ENCODE measurements at regions not wholly inside any gene's neighbourhood (a gene's known extent, or its start where the extent isn't known, plus 50 kb on each side); places are given as distances from the start of the nearest gene placed in this dataset.

GRCh38 chr4:95732061-95732460, 107.8 kb upstream of the PDHA2 start:
- TF ChIP-seq, protein P1, sequence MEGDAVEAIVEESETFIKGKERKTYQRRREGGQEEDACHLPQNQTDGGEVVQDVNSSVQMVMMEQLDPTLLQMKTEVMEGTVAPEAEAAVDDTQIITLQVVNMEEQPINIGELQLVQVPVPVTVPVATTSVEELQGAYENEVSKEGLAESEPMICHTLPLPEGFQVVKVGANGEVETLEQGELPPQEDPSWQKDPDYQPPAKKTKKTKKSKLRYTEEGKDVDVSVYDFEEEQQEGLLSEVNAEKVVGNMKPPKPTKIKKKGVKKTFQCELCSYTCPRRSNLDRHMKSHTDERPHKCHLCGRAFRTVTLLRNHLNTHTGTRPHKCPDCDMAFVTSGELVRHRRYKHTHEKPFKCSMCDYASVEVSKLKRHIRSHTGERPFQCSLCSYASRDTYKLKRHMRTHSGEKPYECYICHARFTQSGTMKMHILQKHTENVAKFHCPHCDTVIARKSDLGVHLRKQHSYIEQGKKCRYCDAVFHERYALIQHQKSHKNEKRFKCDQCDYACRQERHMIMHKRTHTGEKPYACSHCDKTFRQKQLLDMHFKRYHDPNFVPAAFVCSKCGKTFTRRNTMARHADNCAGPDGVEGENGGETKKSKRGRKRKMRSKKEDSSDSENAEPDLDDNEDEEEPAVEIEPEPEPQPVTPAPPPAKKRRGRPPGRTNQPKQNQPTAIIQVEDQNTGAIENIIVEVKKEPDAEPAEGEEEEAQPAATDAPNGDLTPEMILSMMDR (IDR thresholded peaks at IDR 0.05; ENCODE audit: unreplicated experiment): no peak
- Mint-ChIP-seq H3K4me1 (ENCODE audit: unreplicated experiment) (no peaks in the 10 kb centered on the region), H3K36me3 (ENCODE audit: low read depth, unreplicated experiment) (no peaks in the 10 kb centered on the region), H3K4me3 (ENCODE audit: unreplicated experiment) (no peak overlapping the region), H3K27ac (ENCODE audit: unreplicated experiment) (no peak overlapping the region), H3K27me3 (ENCODE audit: unreplicated experiment) (no peaks in the 10 kb centered on the region), H3K9me3 (ENCODE audit: unreplicated experiment) (no peaks in the 10 kb centered on the region)
- DNase-seq (ENCODE audit: low spot score): no peak

DNA sequence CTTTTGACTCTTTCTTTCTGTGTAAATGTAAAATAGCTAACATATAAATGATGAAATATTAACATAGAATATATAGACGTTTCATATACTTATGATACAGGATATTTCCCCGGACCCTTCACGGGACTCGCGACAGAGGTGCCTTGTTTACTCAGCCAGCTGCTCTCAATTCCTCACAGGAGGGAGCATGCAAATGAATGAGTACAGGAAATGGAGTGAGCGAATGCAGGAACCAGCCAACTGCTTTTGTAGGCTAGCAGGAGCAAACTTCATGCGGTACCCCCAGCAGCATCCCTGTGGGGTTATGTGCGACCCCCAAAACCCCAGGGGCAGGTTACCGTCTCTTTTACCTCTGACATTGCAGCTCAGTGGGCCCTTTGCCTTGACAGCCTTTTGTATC, 110.3 kb upstream of the PDHA2 start:
- TF ChIP-seq, protein P1 (IDR thresholded peaks at IDR 0.05; ENCODE audit: unreplicated experiment): no peak
- no peak for DNase-seq (ENCODE audit: low spot score)
- Mint-ChIP-seq H3K4me3 (ENCODE audit: unreplicated experiment) (no peak overlapping the region), H3K9me3 (ENCODE audit: unreplicated experiment) (no peaks in the 10 kb centered on the region), H3K27ac (ENCODE audit: unreplicated experiment) (no peak overlapping the region), H3K36me3 (ENCODE audit: low read depth, unreplicated experiment) (no peaks in the 10 kb centered on the region), H3K27me3 (ENCODE audit: unreplicated experiment) (no peaks in the 10 kb centered on the region), H3K4me1 (ENCODE audit: unreplicated experiment) (no peaks in the 10 kb centered on the region)

GRCh38 chr4:95728145-95728544, 111.7 kb upstream of the PDHA2 start:
- TF ChIP-seq, protein P1 (IDR thresholded peaks at IDR 0.05; ENCODE audit: unreplicated experiment): no peak
- Mint-ChIP-seq H3K36me3 (ENCODE audit: low read depth, unreplicated experiment) (no peaks in the 10 kb centered on the region), H3K4me1 (ENCODE audit: unreplicated experiment) (no peaks in the 10 kb centered on the region), H3K4me3 (ENCODE audit: unreplicated experiment) (no peak overlapping the region), H3K27me3 (ENCODE audit: unreplicated experiment) (no peaks in the 10 kb centered on the region), H3K9me3 (ENCODE audit: unreplicated experiment) (no peaks in the 10 kb centered on the region), H3K27ac (ENCODE audit: unreplicated experiment) (no peak overlapping the region)
- DNase-seq (ENCODE audit: low spot score): no peak

- TF ChIP-seq, protein P1 (IDR thresholded peaks at IDR 0.05; ENCODE audit: unreplicated experiment): no peak
- no peaks in the 10 kb centered on the region for H3K36me3 Mint-ChIP-seq (ENCODE audit: low read depth, unreplicated experiment)
- H3K27me3 Mint-ChIP-seq (ENCODE audit: unreplicated experiment): no peaks in the 10 kb centered on the region
- no peak for DNase-seq (ENCODE audit: low spot score)
- H3K9me3 Mint-ChIP-seq (ENCODE audit: unreplicated experiment): no peaks in the 10 kb centered on the region
- no peak overlapping the region for H3K27ac Mint-ChIP-seq (ENCODE audit: unreplicated experiment)
- H3K4me3 Mint-ChIP-seq (ENCODE audit: unreplicated experiment): no peak overlapping the region
- no peaks in the 10 kb centered on the region for H3K4me1 Mint-ChIP-seq (ENCODE audit: unreplicated experiment)
These were observed 124.1 kb upstream of the PDHA2 start for GRCh38 chr4:95715830-95716229.

DNA sequence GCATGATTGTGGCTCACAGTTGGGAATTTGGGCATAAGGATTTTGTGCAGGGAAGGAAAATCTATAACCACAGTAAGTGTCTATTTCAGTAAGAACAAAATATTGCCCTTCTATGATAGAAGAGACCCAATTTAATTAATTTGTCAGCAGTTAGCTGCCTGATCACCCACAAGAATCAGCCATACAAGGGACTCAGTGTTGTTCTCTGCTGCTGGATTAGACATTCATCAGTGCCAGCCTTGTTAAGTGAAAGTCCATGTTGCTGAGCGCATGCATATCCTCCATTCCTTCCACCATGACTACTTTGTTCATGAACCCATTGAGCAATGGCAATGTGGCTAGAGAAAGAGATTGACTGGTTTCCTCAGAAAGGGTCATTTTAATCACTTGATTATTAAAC, 125.3 kb upstream of the PDHA2 start:
- Mint-ChIP-seq H3K36me3 (ENCODE audit: low read depth, unreplicated experiment) (no peaks in the 10 kb centered on the region), H3K4me1 (ENCODE audit: unreplicated experiment) (peaks cover 2% of the 10 kb centered on the region), H3K9me3 (ENCODE audit: unreplicated experiment) (no peaks in the 10 kb centered on the region), H3K4me3 (ENCODE audit: unreplicated experiment) (no peak overlapping the region), H3K27ac (ENCODE audit: unreplicated experiment) (no peak overlapping the region), H3K27me3 (ENCODE audit: unreplicated experiment) (no peaks in the 10 kb centered on the region)
- TF ChIP-seq, protein P1 (IDR thresholded peaks at IDR 0.05; ENCODE audit: unreplicated experiment): no peak
- no peak for DNase-seq (ENCODE audit: low spot score)

Data from endothelial cell (in vitro differentiated cells).